ENCODE measurements at regions not wholly inside any gene's neighbourhood (a gene's known extent, or its start where the extent isn't known, plus 50 kb on each side); places are given as distances from the start of the nearest gene placed in this dataset.

GRCh38 chr10:29857843-29858701, 201.3 kb downstream of the JCAD start:
- peak in 1 of 2 donors; percentile 50 for DNase-seq

- no peak for DNase-seq
Measured at GRCh38 chr10:29856295-29856694, 203.1 kb downstream of the JCAD start.

GRCh38 chr10:29853913-29854312, 205.5 kb downstream of the JCAD start:
- DNase-seq = no peak

- no peak for DNase-seq
Measured at GRCh38 chr10:29851241-29851640, 208.1 kb downstream of the JCAD start.

GRCh38 chr10:29850371-29850770, 209.0 kb downstream of the JCAD start:
- DNase-seq = no peak

GRCh38 chr10:29849886-29850285, 209.5 kb downstream of the JCAD start:
- no peak for DNase-seq

GRCh38 chr10:29849126-29849833, 210.1 kb downstream of the JCAD start:
- DNase-seq = peak; percentile 55 to 67

GRCh38 chr10:29846881-29847280, 212.1 kb upstream of the SVIL start:
- no peak for DNase-seq

GRCh38 chr10:29845166-29845565, 210.4 kb upstream of the SVIL start:
- no peak for DNase-seq

- DNase-seq = no peak
Measured at GRCh38 chr10:29843143-29843542, 208.4 kb upstream of the SVIL start.

- DNase-seq = no peak
Measured at GRCh38 chr10:29841724-29842649, 207.2 kb upstream of the SVIL start.

GRCh38 chr10:29840516-29841276, 205.9 kb upstream of the SVIL start:
- DNase-seq = no peak

GRCh38 chr10:29839826-29840515, 205.2 kb upstream of the SVIL start:
- DNase-seq = no peak

GRCh38 chr10:29838539-29838938, 203.8 kb upstream of the SVIL start:
- DNase-seq = no peak

- DNase-seq = no peak
Measured at GRCh38 chr10:29837586-29837985, 202.8 kb upstream of the SVIL start.

- DNase-seq = no peak
Measured at GRCh38 chr10:29836396-29836795, 201.6 kb upstream of the SVIL start.

- DNase-seq = no peak
Measured at GRCh38 chr10:29835055-29835454, 200.3 kb upstream of the SVIL start.

GRCh38 chr10:29830531-29831512, 196.1 kb upstream of the SVIL start:
- DNase-seq = no peak

GRCh38 chr10:29829776-29830175, 195.0 kb upstream of the SVIL start:
- no peak for DNase-seq
